GM23338 (cell line): ENCODE measurements at regions not wholly inside any gene's neighbourhood (a gene's known extent, or its start where the extent isn't known, plus 50 kb on each side); places are given as distances from the start of the nearest gene placed in this dataset.

Source experiments
- ATAC-seq: fragments of 200-7000 bp; cut with Tn5 transposase; 3 replicates; pipeline ENCODE4 v1.9.1; 2020
- DNase-seq: peaks from one replicate; pipeline ENCODE4 v3.0.0-alpha.2; 2015; ENCODE audit warnings: low spot score
- H2AFZ ChIP-seq: fragments of 200-600 bp; sonication (generic); 2 replicates; pipeline ENCODE4 v1.8.0; 2016; ENCODE audit warnings: antibody characterized with exemption, mild to moderate bottlenecking, moderate library complexity
- H3F3A ChIP-seq: fragments of 200-600 bp; sonication (generic); replicated peaks from 2 replicates; pipeline ENCODE4 v1.8.0; 2017; ENCODE audit warnings: antibody characterized with exemption, mixed run types, low read depth
- H3K27ac ChIP-seq: fragments of 200-600 bp; sonication (generic); 2 replicates; pipeline ENCODE4 v1.6.1; 2016; ENCODE audit warnings: low read depth
- H3K27me3 ChIP-seq: fragments of 200-600 bp; sonication (generic); 2 replicates; pipeline ENCODE4 v1.8.0; 2016; ENCODE audit warnings: mild to moderate bottlenecking, mixed run types, moderate library complexity; ENCODE audit not compliant: insufficient read depth
- H3K36me3 ChIP-seq: fragments of 200-600 bp; sonication (generic); 2 replicates; pipeline ENCODE4 v1.8.0; 2016; ENCODE audit warnings: mild to moderate bottlenecking; ENCODE audit not compliant: insufficient read depth
- H3K4me1 ChIP-seq: fragments of 200-600 bp; sonication (generic); 2 replicates; pipeline ENCODE4 v1.8.0; 2016; ENCODE audit warnings: mild to moderate bottlenecking, moderate library complexity; ENCODE audit not compliant: insufficient read depth
- H3K4me2 ChIP-seq: fragments of 200-600 bp; sonication (generic); 2 replicates; pipeline ENCODE4 v1.7.1; 2017; ENCODE audit warnings: mixed run types
- H3K4me3 ChIP-seq: fragments of 200-600 bp; sonication (generic); 2 replicates; pipeline ENCODE4 v1.6.1; 2016; ENCODE audit warnings: mixed run types
- H3K79me2 ChIP-seq: fragments of 200-600 bp; sonication (generic); replicated peaks from 2 replicates; pipeline ENCODE4 v1.8.0; 2017; ENCODE audit warnings: mild to moderate bottlenecking; ENCODE audit not compliant: insufficient read depth
- H3K9me2 ChIP-seq: fragments of 200-600 bp; sonication (generic); 2 replicates; pipeline ENCODE4 v1.8.0; 2017; ENCODE audit not compliant: insufficient read depth
- H4K20me1 ChIP-seq: fragments of 200-600 bp; sonication (generic); replicated peaks from 2 replicates; pipeline ENCODE4 v1.8.0; 2017; ENCODE audit warnings: mild to moderate bottlenecking; ENCODE audit not compliant: insufficient read depth
- H3K27ac Mint-ChIP-seq: 2 replicates; pipeline ENCODE4 v1.8.0; 2020; ENCODE audit warnings: inconsistent platforms, mild to moderate bottlenecking, moderate library complexity, mixed read lengths
- H3K27me3 Mint-ChIP-seq: 3 replicates; pipeline ENCODE4 v1.8.0; 2022; ENCODE audit warnings: low read depth, mild to moderate bottlenecking, moderate library complexity, mixed read lengths, inconsistent platforms; ENCODE audit not compliant: insufficient read depth, poor library complexity
- H3K36me3 Mint-ChIP-seq: 3 replicates; pipeline ENCODE4 v1.8.0; 2021; ENCODE audit warnings: low read depth, mild to moderate bottlenecking, inconsistent platforms, moderate library complexity, mixed read lengths
- H3K4me1 Mint-ChIP-seq: 3 replicates; pipeline ENCODE4 v1.8.0; 2020; ENCODE audit warnings: mild to moderate bottlenecking, inconsistent platforms, mixed read lengths
- H3K4me3 Mint-ChIP-seq: 3 replicates; pipeline ENCODE4 v1.8.0; 2021; ENCODE audit warnings: moderate library complexity, mild to moderate bottlenecking, inconsistent platforms, mixed read lengths
- H3K9me3 Mint-ChIP-seq: 3 replicates; pipeline ENCODE4 v1.8.0; 2020; ENCODE audit warnings: moderate library complexity, mild to moderate bottlenecking, inconsistent platforms, mixed read lengths
- CREB1 ChIP-seq: fragments of 250-450 bp; sonication (Bioruptor Pico); IDR thresholded peaks from 2 replicates; pipeline ENCODE4 v1.5.0; 2020; ENCODE audit warnings: low read depth, mild to moderate bottlenecking, moderate library complexity
- CTCF ChIP-seq, 2 experiments: fragments of 200-600 bp in 1 of 2; sonication (generic) in 1 of 2; conservative IDR thresholded peaks; 2 replicates each; pipeline versions ENCODE4 v1.5.1 to v1.6.1; 2016 to 2017; ENCODE audit warnings: antibody characterized with exemption in 2 of 2, low read depth in 2 of 2, mild to moderate bottlenecking in 2 of 2, moderate library complexity in 1 of 2
- EZH2 ChIP-seq: fragments of 200-600 bp; sonication (generic); IDR thresholded peaks from one replicate; pipeline ENCODE4 v1.8.0; 2017; ENCODE audit warnings: antibody characterized with exemption, mild to moderate bottlenecking, low read depth; ENCODE audit not compliant: unreplicated experiment
- EZH2phosphoT487 ChIP-seq: fragments of 200-600 bp; sonication (generic); IDR thresholded peaks from one replicate; pipeline ENCODE4 v1.8.1; 2018; ENCODE audit warnings: antibody characterized with exemption; ENCODE audit not compliant: unreplicated experiment
- NANOG ChIP-seq: IDR thresholded peaks from 2 replicates; pipeline ENCODE4 v1.6.1; 2016; ENCODE audit warnings: antibody characterized with exemption, borderline replicate concordance
- STAT1 ChIP-seq: IDR thresholded peaks from one replicate; pipeline ENCODE4 v1.6.1; 2016; ENCODE audit warnings: antibody characterized with exemption; ENCODE audit not compliant: unreplicated experiment
- ZNF114 ChIP-seq: fragments of 250-450 bp; sonication (Bioruptor Pico); IDR thresholded peaks from 2 replicates; pipeline ENCODE4 v1.5.0; 2020; ENCODE audit warnings: mild to moderate bottlenecking, moderate library complexity
- ZNF462 ChIP-seq: fragments of 250-450 bp; sonication (Bioruptor Pico); IDR thresholded peaks from 2 replicates; pipeline ENCODE4 v1.5.0; 2020; ENCODE audit warnings: mild to moderate bottlenecking, moderate library complexity

GRCh38 chr2:142827170-142827569, 50.3 kb upstream of the KYNU start:
- no peaks in the 10 kb centered on the region for H3K36me3 ChIP-seq
- no peak for TF ChIP-seq ZNF114 (CRISPR knock-in tag)
- TF ChIP-seq NANOG = no peak
- no peak for TF ChIP-seq EZH2
- no peak for TF ChIP-seq CTCF (conservative IDR thresholded peaks at IDR 0.05; ENCODE audit: low read depth in 2 of 2)
- TF ChIP-seq EZH2phosphoT487 = no peak
- no peak overlapping the region for H2AFZ ChIP-seq
- no peaks in the 10 kb centered on the region for H3F3A ChIP-seq
- H3K4me1 ChIP-seq = no peaks in the 10 kb centered on the region
- H3K27me3 ChIP-seq = no peaks in the 10 kb centered on the region
- ATAC-seq (no peak), DNase-seq (no peak)
- Mint-ChIP-seq H3K9me3 (peaks cover 6% of the 10 kb centered on the region; the same call in 2 of the 3 replicates), H3K27ac (no peak overlapping the region), H3K36me3 (peaks cover 4% of the 10 kb centered on the region; the same call in 2 of the 3 replicates), H3K27me3 (no peaks in the 10 kb centered on the region), H3K4me3 (no peak overlapping the region), H3K4me1 (no peaks in the 10 kb centered on the region)
- H3K79me2 ChIP-seq = no peaks in the 10 kb centered on the region
- no peak overlapping the region for H3K4me2 ChIP-seq
- no peaks in the 10 kb centered on the region for H3K9me2 ChIP-seq
- no peaks in the 10 kb centered on the region for H4K20me1 ChIP-seq
- H3K27ac ChIP-seq = no peak overlapping the region
- H3K4me3 ChIP-seq = no peak overlapping the region

- Histone ChIP-seq H3K79me2 (no peaks in the 10 kb centered on the region), H3F3A (no peaks in the 10 kb centered on the region), H3K4me3 (no peak overlapping the region), H3K4me2 (no peak overlapping the region), H3K9me2 (no peaks in the 10 kb centered on the region), H2AFZ (no peak overlapping the region), H4K20me1 (no peaks in the 10 kb centered on the region), H3K4me1 (no peaks in the 10 kb centered on the region), H3K27me3 (no peaks in the 10 kb centered on the region), H3K27ac (no peak overlapping the region), H3K36me3 (no peaks in the 10 kb centered on the region)
- TF ChIP-seq EZH2phosphoT487 = no peak
- H3K9me3 Mint-ChIP-seq = peaks cover 8% of the 10 kb centered on the region; the same call in 2 of the 3 replicates
- no peaks in the 10 kb centered on the region for H3K27me3 Mint-ChIP-seq
- peaks cover 6% of the 10 kb centered on the region; the same call in 2 of the 3 replicates for H3K36me3 Mint-ChIP-seq
- H3K27ac Mint-ChIP-seq = no peak overlapping the region
- no peaks in the 10 kb centered on the region for H3K4me1 Mint-ChIP-seq
- no peak for DNase-seq
- H3K4me3 Mint-ChIP-seq = no peak overlapping the region
- ATAC-seq = no peak
Measured at GRCh38 chr2:142825861-142826260, 51.6 kb upstream of the KYNU start.

GRCh38 chr2:142824756-142825155, 52.7 kb upstream of the KYNU start:
- Mint-ChIP-seq H3K27me3 (no peaks in the 10 kb centered on the region), H3K36me3 (peaks cover 6% of the 10 kb centered on the region; the same call in 2 of the 3 replicates), H3K4me3 (no peak overlapping the region), H3K9me3 (peaks cover 8% of the 10 kb centered on the region; the same call in 2 of the 3 replicates), H3K4me1 (no peaks in the 10 kb centered on the region), H3K27ac (no peak overlapping the region)
- no peaks in the 10 kb centered on the region for H3K36me3 ChIP-seq
- H3K4me2 ChIP-seq = no peak overlapping the region
- H3K4me3 ChIP-seq = no peak overlapping the region
- DNase-seq (no peak), ATAC-seq (no peak)
- H2AFZ ChIP-seq = no peak overlapping the region
- H3K27ac ChIP-seq = no peak overlapping the region
- H3K27me3 ChIP-seq = no peaks in the 10 kb centered on the region
- H3K4me1 ChIP-seq = no peaks in the 10 kb centered on the region
- H4K20me1 ChIP-seq = no peaks in the 10 kb centered on the region
- no peaks in the 10 kb centered on the region for H3F3A ChIP-seq
- H3K9me2 ChIP-seq = no peaks in the 10 kb centered on the region
- H3K79me2 ChIP-seq = no peaks in the 10 kb centered on the region
- TF ChIP-seq ZNF462 (CRISPR knock-in tag) (no peak), CREB1 (no peak), STAT1 (no peak)
